Kidney (tissue), 13 donors: ENCODE measurements at regions not wholly inside any gene's neighbourhood (a gene's known extent, or its start where the extent isn't known, plus 50 kb on each side); places are given as distances from the start of the nearest gene placed in this dataset.

Experiments used
- DNase-seq, 5 donors: peaks; one replicate each; pipeline ENCODE4 v3.0.0-alpha.2; 2013 to 2020
- FAIRE-seq: peaks from 2 replicates; lab custom pipeline; 2012; peaks lifted over from hg19 to GRCh38; lab: Jason Lieb, UNC
- H3K27ac ChIP-seq, 2 donors: one replicate each; pipeline ENCODE4 v1.7.0; 2013; ENCODE audit warnings: low read depth in 2 of 2, low read length in 2 of 2, inconsistent platforms in 1 of 2
- H3K27me3 ChIP-seq: one replicate; pipeline ENCODE4 v1.7.1; 2013; ENCODE audit warnings: low read length, inconsistent platforms; ENCODE audit not compliant: control insufficient read depth, insufficient read depth
- H3K36me3 ChIP-seq, 3 donors: one replicate each; pipeline versions ENCODE4 v1.7.0 to v1.7.1; 2013; ENCODE audit warnings: low read length in 3 of 3, control low read depth in 1 of 3, inconsistent platforms in 1 of 3; ENCODE audit not compliant: insufficient read depth in 3 of 3, control insufficient read depth in 2 of 3
- H3K4me1 ChIP-seq, 3 donors: one replicate each; pipeline versions ENCODE4 v1.7.0 to v1.7.1; 2013; ENCODE audit warnings: low read length in 3 of 3, inconsistent platforms in 1 of 3, low read depth in 1 of 3; ENCODE audit not compliant: control insufficient read depth in 2 of 3, insufficient read depth in 2 of 3
- H3K4me3 ChIP-seq, 3 donors: one replicate each; pipeline versions ENCODE4 v1.7.0 to v1.8.1; 2013; ENCODE audit warnings: low read length in 3 of 3, control low read depth in 1 of 3, inconsistent platforms in 1 of 3
- H3K9ac ChIP-seq, 3 donors: one replicate each; pipeline versions ENCODE4 v1.7.0 to v1.7.1; 2013; ENCODE audit warnings: low read length in 3 of 3, control low read depth in 1 of 3, inconsistent platforms in 1 of 3
- H3K9me3 ChIP-seq, 3 donors: one replicate each; pipeline versions ENCODE4 v1.7.0 to v1.7.1; 2013; ENCODE audit warnings: low read length in 3 of 3, control low read depth in 1 of 3, inconsistent platforms in 1 of 3; ENCODE audit not compliant: control insufficient read depth in 2 of 3, insufficient read depth in 1 of 3
- CTCF ChIP-seq: IDR thresholded peaks from 3 replicates; pipeline ENCODE4 v1.5.1; 2012; ENCODE audit warnings: mild to moderate bottlenecking, moderate library complexity, borderline replicate concordance; ENCODE audit not compliant: insufficient read depth; ENCODE audit errors: extremely low read depth
- intact Hi-C: fragments of 100-400 bp; cut with DNase I; formaldehyde crosslinking; loops from one replicate; pipeline ENCODE4 v1.11.1; 2022
- donor health status: control.
- donor health status: control.
- donor health status: control.
- donor health status: control.
- donor health status: control.
- donor health status: DM: yes; HTN: yes; CAD: no.
- donor health status: Normal renal cell carcinoma (clear cell type).

GRCh38 chr10:125513429-125514182 lies 169.4 kb downstream of the TEX36 start:
- no peak for TF ChIP-seq CTCF
- H3K27me3 ChIP-seq, result no peaks in the 10 kb centered on the region
- no peak overlapping the region for H3K4me3 ChIP-seq
- DNase-seq (no peak), FAIRE-seq (no peak)
- H3K4me1 ChIP-seq, result no peaks in the 10 kb centered on the region
- H3K36me3 ChIP-seq, result no peaks in the 10 kb centered on the region
- H3K9me3 ChIP-seq, result no peaks in the 10 kb centered on the region
- intact Hi-C loops, result no loop called here
- no peak overlapping the region for H3K27ac ChIP-seq
- H3K9ac ChIP-seq, result no peak overlapping the region

DNA sequence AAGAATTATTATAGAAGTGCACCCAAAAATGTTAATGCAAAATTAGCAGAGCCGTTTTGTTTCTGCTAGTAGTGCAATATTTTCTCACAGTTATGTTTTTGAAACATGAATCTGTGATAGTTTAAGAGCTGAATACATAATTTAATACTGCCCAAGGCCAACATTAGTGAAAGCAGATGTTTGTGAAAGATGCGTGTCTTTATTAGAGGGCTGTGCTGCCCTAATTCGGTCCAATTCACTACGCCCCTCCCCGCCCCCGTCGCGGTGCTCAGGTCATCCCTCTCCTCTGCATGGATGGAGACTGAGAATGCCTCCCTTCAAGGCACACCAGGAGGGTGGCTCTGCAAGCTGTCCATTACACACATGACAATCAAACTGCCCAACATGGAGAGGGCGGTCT lies 172.0 kb downstream of the TEX36 start:
- FAIRE-seq (no peak), DNase-seq (no peak)
- intact Hi-C loops, result no loop called here
- Histone ChIP-seq H3K36me3 (no peaks in the 10 kb centered on the region), H3K27ac (no peak overlapping the region), H3K27me3 (no peaks in the 10 kb centered on the region), H3K9me3 (no peaks in the 10 kb centered on the region), H3K4me3 (no peak overlapping the region), H3K4me1 (no peaks in the 10 kb centered on the region), H3K9ac (no peak overlapping the region)
- no peak for TF ChIP-seq CTCF

GRCh38 chr10:125505648-125506047 lies 177.3 kb downstream of the TEX36 start:
- H3K27me3 ChIP-seq, result no peaks in the 10 kb centered on the region
- H3K4me1 ChIP-seq, result no peaks in the 10 kb centered on the region
- no peaks in the 10 kb centered on the region for H3K9me3 ChIP-seq
- H3K4me3 ChIP-seq, result no peak overlapping the region
- no peak for TF ChIP-seq CTCF
- H3K27ac ChIP-seq, result no peak overlapping the region
- DNase-seq, result no peak
- H3K36me3 ChIP-seq, result no peaks in the 10 kb centered on the region
- FAIRE-seq, result no peak
- intact Hi-C loops, result no loop called here
- H3K9ac ChIP-seq, result no peak overlapping the region

GRCh38 chr10:125502276-125502675 lies 180.7 kb downstream of the TEX36 start:
- FAIRE-seq (no peak), DNase-seq (no peak)
- H3K4me3 ChIP-seq, result no peak overlapping the region
- no peak overlapping the region for H3K9ac ChIP-seq
- TF ChIP-seq CTCF, result no peak
- H3K27ac ChIP-seq, result no peak overlapping the region
- intact Hi-C loops, result no loop called here
- no peaks in the 10 kb centered on the region for H3K9me3 ChIP-seq
- no peaks in the 10 kb centered on the region for H3K4me1 ChIP-seq
- H3K36me3 ChIP-seq, result no peaks in the 10 kb centered on the region
- H3K27me3 ChIP-seq, result no peaks in the 10 kb centered on the region
